HPDE6-E6E7 (cell line): ENCODE measurements at regions not wholly inside any gene's neighbourhood (a gene's known extent, or its start where the extent isn't known, plus 50 kb on each side); places are given as distances from the start of the nearest gene placed in this dataset.

Experiments
- DNase-seq: peaks from one replicate; pipeline ENCODE4 v3.0.0; 2011; ENCODE audit warnings: missing footprints; ENCODE audit errors: extremely low spot score

- DNase-seq, result no peak
Observed at GRCh38 chr13:92938486-92939020, 288.1 kb upstream of the GPC6 start.

DNA sequence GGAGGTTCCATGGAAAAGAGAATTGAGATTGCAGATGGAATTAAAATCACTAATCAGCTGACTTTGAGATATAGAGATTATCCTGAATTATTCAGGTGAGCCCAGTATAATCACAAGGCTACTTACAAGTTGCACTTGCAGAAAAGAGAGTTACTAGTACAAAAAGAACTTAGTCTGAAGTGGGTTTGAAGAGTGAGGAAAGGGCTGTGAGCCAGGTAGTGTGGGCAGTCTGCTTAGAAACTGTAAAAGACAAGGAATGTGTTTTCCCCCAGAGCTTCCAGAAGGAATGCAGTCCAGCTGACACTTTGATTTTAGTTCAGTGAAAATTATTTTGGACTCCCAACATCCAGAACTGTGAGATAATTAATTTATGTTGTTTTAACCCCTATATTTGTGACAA is 285.4 kb upstream of the GPC6 start:
- DNase-seq, result no peak

- DNase-seq, result no peak
Observed at GRCh38 chr13:92947770-92948434, 278.7 kb upstream of the GPC6 start.

DNA sequence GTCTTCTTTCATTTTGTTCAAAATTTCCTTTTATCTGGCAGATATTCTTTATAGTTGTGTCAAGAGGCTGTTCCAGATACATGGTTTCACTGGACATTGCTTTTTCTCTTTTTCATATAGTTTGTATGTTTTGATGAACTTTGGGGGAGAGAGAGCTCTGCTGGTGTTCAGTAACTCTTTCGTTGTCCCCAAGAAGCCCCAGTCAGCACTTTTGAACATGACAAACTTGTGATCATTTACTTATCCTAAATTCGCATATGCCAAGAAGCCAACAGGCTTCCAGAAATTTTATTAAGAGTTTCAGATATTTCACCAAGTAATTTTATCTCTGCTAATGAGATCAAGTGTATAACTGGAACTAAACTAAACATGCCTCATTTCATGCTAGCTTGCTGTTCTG is 275.8 kb upstream of the GPC6 start:
- no peak for DNase-seq

DNA sequence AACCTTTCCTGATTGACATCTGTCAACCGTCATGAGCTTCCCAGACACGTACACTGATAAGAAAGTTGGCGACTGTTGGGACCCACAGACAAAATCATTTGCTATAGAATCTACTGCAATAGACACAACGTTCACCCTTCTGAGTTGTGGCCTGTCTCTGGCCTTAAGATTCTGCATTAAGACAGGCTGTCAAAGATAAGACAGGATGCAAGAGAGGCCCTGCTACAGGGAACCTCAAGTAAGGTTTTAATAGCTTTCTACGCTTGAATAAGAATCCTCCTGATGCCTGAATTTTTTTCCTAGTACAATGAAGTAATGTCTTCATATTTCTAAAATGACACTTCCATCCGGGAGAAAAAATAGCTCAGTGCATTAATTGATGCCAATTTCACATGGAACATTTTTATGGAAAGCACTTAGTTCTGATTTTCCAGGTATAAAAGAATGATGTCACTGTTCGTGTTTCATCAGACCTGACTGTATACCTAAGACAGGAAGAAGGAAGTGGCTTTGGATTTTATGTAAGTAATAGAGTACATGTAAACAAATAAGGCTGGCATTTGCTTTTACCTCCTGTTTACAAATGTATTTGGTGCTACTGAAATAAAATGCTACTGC is 275.2 kb upstream of the GPC6 start:
- DNase-seq, result no peak

- DNase-seq, result no peak
Observed at GRCh38 chr13:92952161-92952560, 274.4 kb upstream of the GPC6 start.

GRCh38 chr13:92954746-92955145 is 271.9 kb upstream of the GPC6 start:
- no peak for DNase-seq

GRCh38 chr13:92959790-92960189 is 266.8 kb upstream of the GPC6 start:
- no peak for DNase-seq

GRCh38 chr13:92963029-92963428 is 263.6 kb upstream of the GPC6 start:
- DNase-seq, result no peak

DNA sequence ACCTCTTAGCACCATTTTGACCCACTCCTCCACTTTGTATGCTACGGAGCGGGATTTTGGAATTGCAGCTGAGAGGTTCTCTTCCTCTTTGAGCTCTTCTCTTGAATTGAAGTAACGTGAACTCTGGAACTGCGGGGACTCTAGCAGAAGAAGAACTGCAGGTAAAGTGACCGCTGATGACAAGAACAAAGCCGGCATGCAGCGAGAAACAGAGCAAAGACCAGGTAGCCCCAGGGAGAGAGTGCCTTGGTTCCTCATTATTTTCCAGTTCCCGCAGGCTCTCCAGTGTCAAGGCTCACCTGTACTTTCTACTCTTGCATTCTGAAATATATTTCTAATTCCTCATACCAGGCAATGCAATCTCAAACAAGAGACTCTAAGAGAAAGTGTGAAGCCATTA is 260.3 kb upstream of the GPC6 start:
- no peak for DNase-seq

DNA sequence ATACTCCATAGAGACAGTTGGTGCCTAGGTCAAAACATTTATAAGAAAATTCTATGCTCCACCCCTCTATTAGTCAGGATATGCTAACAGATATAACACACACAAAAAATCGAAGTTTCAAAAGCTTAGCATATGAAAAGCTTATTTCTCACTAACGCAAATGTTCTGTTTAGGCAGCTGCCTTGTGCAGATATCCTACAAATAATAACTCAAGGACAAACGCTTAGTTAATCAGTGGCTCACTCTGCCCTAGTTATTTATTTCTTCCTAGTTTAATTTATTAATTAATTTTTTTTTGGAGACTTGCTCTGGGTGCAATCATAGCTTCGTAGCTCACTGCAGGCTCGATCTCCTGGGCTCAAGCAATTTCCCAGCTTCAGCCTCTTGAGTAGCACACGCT is 259.7 kb upstream of the GPC6 start:
- no peak for DNase-seq

- DNase-seq, result no peak
Observed at GRCh38 chr13:92967923-92968322, 258.7 kb upstream of the GPC6 start.

DNA sequence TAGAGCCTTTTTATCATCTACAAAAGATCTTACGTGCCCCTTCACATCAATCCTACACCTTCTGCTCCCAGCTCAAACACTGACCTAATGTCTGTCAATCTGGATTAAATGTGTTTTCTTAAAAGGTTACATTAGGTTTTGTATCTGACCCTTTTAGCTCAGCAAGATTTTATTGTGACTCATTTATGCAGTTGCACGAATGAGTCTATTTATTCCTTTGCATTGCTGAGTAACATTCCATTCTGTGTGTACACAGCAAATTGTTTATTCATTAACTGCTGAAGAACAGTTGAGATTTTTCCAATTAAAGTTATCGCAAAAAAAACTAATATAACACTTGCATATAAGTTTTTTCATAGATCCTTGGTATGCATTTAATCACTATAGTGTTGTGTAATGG is 253.9 kb upstream of the GPC6 start:
- no peak for DNase-seq

DNA sequence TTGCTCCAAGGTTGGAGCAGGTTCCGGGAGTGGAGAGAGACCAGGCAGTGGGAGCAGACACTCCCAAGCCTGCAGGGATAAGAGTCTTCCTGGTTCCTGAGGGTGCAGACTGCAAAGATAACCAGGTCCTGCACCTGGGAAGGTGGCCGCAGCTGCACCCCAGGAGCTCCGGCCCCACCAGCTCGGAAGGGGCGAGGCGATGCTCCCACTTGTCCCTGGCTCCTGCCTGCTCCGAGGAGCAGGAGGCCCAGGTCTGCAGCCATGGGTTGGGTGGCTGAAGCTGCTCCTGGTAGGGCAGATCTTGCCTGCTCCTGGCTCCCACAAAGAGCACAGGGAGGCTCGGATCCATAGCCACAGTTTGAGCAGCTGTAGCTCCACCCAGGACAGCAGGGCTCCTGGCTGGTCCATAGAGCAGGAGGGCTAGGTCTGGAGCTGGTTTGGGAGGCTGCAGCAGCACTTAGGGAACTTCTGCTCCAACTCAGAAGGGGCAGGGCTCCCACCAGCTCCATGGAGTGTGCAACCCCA is 251.6 kb upstream of the GPC6 start:
- DNase-seq, result no peak

DNA sequence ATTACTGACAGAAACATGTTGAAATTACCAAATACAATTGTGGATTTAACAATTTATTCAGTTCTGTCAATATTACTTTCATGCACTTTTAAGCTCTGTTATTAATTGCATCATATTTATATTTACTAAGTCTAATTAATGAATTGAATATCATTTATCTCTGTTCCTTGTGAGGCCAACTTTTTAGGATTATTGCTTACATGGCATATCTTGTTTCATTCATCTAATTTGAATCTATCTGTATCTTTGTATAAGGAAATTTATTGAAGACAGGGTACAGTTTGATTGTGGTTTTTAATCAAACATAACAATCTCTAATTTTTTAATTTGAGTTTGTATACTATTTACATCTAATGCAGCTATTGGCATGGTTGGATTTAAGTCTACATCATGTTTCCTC is 249.9 kb upstream of the GPC6 start:
- no peak for DNase-seq

GRCh38 chr13:92984151-92984550 is 242.5 kb upstream of the GPC6 start:
- DNase-seq, result no peak

- DNase-seq, result no peak
Observed at GRCh38 chr13:92989301-92989700, 237.3 kb upstream of the GPC6 start.

DNA sequence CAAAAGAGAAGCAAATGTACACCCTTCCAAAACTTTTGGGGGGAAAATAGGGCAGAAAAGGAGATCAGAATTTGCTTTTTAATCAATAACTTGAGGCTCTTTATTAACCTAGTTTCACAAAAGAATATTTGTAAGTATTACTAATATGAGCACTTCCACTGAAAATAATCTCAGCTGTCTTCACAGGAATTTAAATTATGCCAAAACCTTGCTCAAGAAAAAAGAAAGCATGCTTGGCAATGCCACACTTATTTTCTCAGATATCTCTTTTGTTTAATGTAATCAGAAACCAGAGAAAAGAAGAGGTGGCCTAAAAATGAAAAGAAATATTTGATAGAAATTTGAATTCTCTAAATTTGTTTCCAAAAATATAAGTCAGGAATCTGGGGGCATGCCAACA is 234.9 kb upstream of the GPC6 start:
- DNase-seq, result no peak

- DNase-seq, result peak; percentile 0
Observed at GRCh38 chr13:92994056-92994455, 232.6 kb upstream of the GPC6 start.

DNA sequence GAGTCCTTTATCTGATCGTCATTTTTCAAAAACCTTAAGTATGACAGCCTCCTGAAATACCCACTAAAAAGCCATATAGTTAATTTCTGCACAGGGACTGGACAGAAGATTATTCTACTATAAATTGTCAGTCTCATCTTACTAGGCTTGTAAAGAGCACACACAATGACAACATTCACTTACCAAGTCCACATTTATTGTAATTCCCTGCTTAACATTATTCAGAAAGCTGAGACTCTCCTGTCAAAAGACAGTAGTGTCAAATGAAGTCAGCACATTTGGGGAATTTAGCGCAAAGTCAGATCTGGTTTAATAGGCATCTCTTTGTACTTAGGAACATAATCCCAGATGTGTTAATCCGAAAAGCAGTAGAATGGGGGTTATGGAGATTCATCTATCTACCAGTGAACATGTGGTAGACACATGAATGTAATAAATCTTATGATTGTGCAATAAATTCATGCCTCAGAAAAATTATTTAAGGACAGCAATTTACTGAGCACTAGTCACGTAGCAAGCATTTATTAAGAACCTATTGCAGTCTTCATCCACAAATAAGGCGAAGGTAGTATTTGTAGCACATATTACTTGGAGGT is 224.6 kb upstream of the GPC6 start:
- DNase-seq, result no peak

DNA sequence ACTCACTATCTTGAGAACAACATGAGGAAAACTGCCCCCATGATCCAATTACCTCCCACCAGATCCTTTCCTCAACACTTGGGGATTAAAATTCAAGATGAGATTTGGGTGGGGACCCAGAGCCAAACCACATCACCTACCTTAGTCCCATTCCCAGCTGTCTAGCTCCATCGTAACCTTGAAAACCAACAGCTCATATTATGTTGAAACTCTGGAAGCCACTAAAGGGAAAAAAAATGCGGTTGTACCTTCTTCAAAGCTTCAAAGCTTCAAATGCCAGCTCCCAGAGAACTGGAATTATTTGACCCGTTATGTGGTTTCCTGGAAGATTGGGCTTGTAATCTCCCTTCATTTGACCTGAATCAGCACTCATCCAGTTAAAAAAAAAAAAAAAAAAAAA is 223.1 kb upstream of the GPC6 start:
- no peak for DNase-seq

DNA sequence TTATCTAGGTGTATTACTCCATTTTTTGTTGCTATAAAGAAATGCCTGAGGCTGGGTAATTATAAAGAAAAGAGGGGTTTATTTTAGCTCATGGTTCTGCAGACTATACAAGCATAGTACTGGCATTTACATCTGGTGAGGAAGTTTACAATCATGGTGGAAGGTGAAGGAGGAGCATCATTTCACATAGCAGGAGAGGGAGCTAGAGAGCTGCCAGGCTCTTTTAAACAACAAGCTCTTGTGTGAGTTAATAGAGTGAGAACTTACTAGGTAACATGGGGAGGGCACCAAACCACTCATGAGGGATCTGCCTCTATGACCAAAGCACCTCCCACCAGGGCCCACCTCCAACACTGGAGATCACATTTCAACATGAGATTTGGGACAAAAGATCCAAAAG is 221.7 kb upstream of the GPC6 start:
- DNase-seq, result no peak

- DNase-seq, result no peak
Observed at GRCh38 chr13:93007928-93008327, 218.7 kb upstream of the GPC6 start.
